Keratinocyte (primary cell): ENCODE measurements at regions not wholly inside any gene's neighbourhood (a gene's known extent, or its start where the extent isn't known, plus 50 kb on each side); places are given as distances from the start of the nearest gene placed in this dataset.

Source experiments
- CTCF ChIP-seq, 3 experiments: IDR thresholded peaks in 1 of 3; conservative IDR thresholded peaks in 1 of 3; optimal IDR thresholded peaks in 1 of 3; 2 replicates in 2 of 3; 3 replicates in 1 of 3; pipeline versions ENCODE3 to v1.5.1; 2011; ENCODE audit warnings: low read length in 3 of 3, mild to moderate bottlenecking in 3 of 3, moderate library complexity in 2 of 3, control low read depth in 1 of 3, inconsistent platforms in 1 of 3; ENCODE audit not compliant: insufficient read depth in 2 of 3; ENCODE audit errors: extremely low read depth in 1 of 3
- EZH2 ChIP-seq: IDR thresholded peaks from one replicate; pipeline ENCODE4 v1.6.1; 2012; ENCODE audit warnings: inconsistent platforms, mild to moderate bottlenecking, low read length, moderate library complexity

- no peak for TF ChIP-seq CTCF (optimal IDR thresholded peaks at IDR 0.05 in 1 of 3, IDR thresholded peaks at IDR 0.05 in 1 of 3, conservative IDR thresholded peaks at IDR 0.05 in 1 of 3; ENCODE audit: extremely low read depth in 1 of 3, insufficient read depth in 2 of 3, low read length in 3 of 3)
- TF ChIP-seq EZH2, result no peak
These were observed 284.2 kb downstream of the C3orf38 start for GRCh38 chr3:88434001-88434400.
